Mammary epithelial cell (primary cell): ENCODE measurements at regions not wholly inside any gene's neighbourhood (a gene's known extent, or its start where the extent isn't known, plus 50 kb on each side); places are given as distances from the start of the nearest gene placed in this dataset.

Experiments
- EZH2 ChIP-seq: IDR thresholded peaks from 2 replicates; pipeline ENCODE4 v1.6.1; 2012; ENCODE audit warnings: low read length, inconsistent platforms, borderline replicate concordance
- TF ChIP-seq, protein P1 (sequence below), 2 donors: IDR thresholded peaks in 1 of 2; conservative IDR thresholded peaks in 1 of 2; 2 replicates each; pipeline ENCODE4 v1.5.1; 2011 to 2012; ENCODE audit warnings: inconsistent platforms in 2 of 2, low read length in 2 of 2, mild to moderate bottlenecking in 2 of 2, control low read depth in 1 of 2, low read depth in 1 of 2; ENCODE audit not compliant: insufficient read depth in 1 of 2; ENCODE audit errors: extremely low read depth in 1 of 2

DNA sequence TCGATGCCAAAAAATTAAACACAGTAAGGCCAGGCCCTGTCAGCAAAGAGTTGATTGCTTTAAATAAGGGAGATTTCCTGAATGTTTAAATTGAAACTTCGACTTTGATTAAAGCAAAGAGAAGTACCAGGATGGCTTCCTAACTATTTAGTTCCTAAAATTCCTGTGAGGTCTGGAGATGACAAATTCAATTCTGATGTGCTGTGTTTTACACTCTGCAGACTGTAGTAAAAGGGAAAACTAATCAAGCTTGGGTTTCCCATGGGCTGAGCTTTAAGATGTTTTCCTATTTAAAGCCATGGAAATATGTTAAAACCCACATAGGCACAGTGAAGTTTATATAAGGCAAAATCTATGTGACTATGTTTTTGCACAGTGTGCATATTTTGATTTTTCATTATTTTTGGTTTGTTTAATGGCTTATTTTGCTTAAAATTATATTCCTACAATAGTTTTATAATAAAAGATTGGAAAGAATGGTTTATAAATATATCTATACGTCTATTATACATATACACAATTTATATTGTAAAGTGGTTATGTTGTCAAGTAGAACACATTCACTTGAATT lies 198.5 kb upstream of the EYA4 start:
- TF ChIP-seq, protein P1, sequence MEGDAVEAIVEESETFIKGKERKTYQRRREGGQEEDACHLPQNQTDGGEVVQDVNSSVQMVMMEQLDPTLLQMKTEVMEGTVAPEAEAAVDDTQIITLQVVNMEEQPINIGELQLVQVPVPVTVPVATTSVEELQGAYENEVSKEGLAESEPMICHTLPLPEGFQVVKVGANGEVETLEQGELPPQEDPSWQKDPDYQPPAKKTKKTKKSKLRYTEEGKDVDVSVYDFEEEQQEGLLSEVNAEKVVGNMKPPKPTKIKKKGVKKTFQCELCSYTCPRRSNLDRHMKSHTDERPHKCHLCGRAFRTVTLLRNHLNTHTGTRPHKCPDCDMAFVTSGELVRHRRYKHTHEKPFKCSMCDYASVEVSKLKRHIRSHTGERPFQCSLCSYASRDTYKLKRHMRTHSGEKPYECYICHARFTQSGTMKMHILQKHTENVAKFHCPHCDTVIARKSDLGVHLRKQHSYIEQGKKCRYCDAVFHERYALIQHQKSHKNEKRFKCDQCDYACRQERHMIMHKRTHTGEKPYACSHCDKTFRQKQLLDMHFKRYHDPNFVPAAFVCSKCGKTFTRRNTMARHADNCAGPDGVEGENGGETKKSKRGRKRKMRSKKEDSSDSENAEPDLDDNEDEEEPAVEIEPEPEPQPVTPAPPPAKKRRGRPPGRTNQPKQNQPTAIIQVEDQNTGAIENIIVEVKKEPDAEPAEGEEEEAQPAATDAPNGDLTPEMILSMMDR (conservative IDR thresholded peaks at IDR 0.05 in 1 of 2, IDR thresholded peaks at IDR 0.05 in 1 of 2; ENCODE audit: extremely low read depth in 1 of 2, insufficient read depth in 1 of 2, low read depth in 1 of 2, low read length in 2 of 2) = no peak
- TF ChIP-seq EZH2 = no peak
